ENCODE measurements at regions not wholly inside any gene's neighbourhood (a gene's known extent, or its start where the extent isn't known, plus 50 kb on each side); places are given as distances from the start of the nearest gene placed in this dataset.
"Not testable (repeated sequence)": the region's sequence is repeated elsewhere in the genome, so short reads cannot be mapped to it uniquely, and the experiment has no call there.

DNA sequence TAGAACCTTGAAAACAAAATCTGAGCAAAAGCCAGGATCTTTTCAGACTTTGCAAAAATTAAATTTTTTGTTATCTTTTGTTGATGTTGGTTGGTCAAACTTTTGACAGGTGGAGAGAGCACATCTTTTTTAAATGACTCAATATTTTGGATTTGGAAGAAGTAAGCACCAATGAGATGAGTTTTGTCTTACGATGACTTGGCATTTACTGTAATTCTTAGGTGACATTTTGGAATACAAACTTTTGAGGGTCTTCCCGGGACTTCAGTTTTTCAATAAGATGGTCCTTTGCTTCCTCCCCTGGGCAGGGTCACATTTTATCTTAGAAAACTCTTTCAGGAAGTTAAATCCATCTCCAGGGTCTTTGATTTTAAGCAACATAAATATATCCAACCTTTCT, 423.9 kb downstream of the HS3ST3B1 start:
- DNase-seq, result no peak
- intact Hi-C loops (cut with DNase I), result no loop called here
- Histone ChIP-seq H3K36me3 (no peaks in the 10 kb centered on the region), H3K27ac (no peak overlapping the region), H3K27me3 (no peaks in the 10 kb centered on the region), H3K4me1 (peaks cover 0 to 7% (median 0%) of the 10 kb centered on the region in 3 donors), H3K4me3 (no peak overlapping the region), H3K9me3 (peaks cover 0 to 4% (median 0%) of the 10 kb centered on the region in 3 donors)
- WGBS, 2 donors, result 77 to 91% methylated on average over 2 of the region's 2 CpGs
- TF ChIP-seq POLR2A (IDR thresholded peaks at IDR 0.05), result no peak
- TF ChIP-seq, protein P1, sequence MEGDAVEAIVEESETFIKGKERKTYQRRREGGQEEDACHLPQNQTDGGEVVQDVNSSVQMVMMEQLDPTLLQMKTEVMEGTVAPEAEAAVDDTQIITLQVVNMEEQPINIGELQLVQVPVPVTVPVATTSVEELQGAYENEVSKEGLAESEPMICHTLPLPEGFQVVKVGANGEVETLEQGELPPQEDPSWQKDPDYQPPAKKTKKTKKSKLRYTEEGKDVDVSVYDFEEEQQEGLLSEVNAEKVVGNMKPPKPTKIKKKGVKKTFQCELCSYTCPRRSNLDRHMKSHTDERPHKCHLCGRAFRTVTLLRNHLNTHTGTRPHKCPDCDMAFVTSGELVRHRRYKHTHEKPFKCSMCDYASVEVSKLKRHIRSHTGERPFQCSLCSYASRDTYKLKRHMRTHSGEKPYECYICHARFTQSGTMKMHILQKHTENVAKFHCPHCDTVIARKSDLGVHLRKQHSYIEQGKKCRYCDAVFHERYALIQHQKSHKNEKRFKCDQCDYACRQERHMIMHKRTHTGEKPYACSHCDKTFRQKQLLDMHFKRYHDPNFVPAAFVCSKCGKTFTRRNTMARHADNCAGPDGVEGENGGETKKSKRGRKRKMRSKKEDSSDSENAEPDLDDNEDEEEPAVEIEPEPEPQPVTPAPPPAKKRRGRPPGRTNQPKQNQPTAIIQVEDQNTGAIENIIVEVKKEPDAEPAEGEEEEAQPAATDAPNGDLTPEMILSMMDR (IDR thresholded peaks at IDR 0.05), result no peak

DNA sequence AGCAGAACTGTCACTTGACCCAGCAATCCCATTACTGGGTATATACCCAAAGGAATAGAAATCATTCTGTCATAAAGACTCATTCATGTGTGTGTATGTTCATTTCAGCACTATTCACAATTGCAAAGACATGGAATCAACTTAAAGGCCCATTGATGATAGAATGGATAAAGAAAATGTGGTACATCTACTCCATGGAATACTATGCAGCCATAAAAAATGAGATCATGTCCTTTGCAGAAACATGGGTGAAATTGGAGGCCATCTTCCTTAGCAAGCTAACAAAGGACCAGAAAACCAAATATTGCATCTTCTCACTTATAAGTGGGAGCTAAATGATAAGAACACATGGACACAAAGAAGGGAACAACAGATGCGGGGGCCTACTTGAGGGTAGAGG, 422.5 kb downstream of the HS3ST3B1 start:
- H3K4me1 ChIP-seq, result peaks cover 0 to 12% (median 0%) of the 10 kb centered on the region in 3 donors
- H3K4me3 ChIP-seq; H3K9me3 ChIP-seq; intact Hi-C loops (cut with DNase I); H3K36me3 ChIP-seq; H3K27ac ChIP-seq; H3K27me3 ChIP-seq; DNase-seq: not testable (repeated sequence)
- 92 to 94% methylated on average over 1 of the region's 1 CpG for WGBS, 2 donors

DNA sequence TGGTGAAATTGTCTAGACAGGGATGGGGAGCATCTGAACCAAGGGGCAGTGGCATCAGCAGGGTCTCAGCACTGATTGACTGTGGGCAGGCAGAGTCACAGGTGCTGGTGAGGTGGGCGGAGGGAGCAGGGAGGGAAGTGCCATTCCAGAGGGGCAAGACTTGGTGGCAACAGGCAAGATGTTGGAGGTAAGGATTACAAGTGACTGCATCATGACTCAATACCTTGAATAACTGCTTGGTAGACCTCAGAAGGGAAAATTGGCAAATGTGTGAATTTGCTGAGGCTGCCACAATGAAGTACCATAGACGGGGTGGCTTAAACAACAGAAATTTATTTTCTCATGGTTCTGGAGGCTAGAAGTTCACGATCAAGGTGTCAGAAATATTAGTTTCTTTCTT, 419.1 kb downstream of the HS3ST3B1 start:
- Histone ChIP-seq H3K4me1 (peaks cover 0 to 7% (median 0%) of the 10 kb centered on the region in 3 donors), H3K36me3 (no peaks in the 10 kb centered on the region), H3K9me3 (peaks cover 0 to 4% (median 0%) of the 10 kb centered on the region in 3 donors), H3K27ac (no peak overlapping the region), H3K27me3 (no peaks in the 10 kb centered on the region), H3K4me3 (no peak overlapping the region)
- 80 to 82% methylated on average over 3 of the region's 3 CpGs for WGBS, 2 donors
- no peak for DNase-seq
- TF ChIP-seq POLR2A (IDR thresholded peaks at IDR 0.05), result no peak
- TF ChIP-seq, protein P1 (IDR thresholded peaks at IDR 0.05), result no peak
- intact Hi-C loops (cut with DNase I), result no loop called here

DNA sequence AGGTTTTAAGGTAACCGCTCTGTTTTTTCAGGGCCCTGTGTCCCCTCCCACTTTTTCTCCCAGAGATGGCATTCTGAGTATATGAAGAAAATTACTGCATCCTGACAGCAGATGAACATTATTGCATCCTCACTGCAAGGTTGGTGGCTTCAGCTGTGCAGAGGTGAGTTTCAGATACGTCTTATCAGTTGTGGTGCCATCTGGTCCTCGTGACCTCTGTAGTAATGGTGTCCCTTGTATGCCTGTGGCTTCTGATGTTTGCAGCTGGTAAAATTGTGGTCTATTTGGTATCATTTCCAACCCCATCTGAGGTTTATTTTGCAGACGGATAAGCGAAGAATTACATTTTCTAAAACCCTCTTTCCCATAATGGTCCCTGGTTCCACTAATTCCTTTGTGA, 417.0 kb downstream of the HS3ST3B1 start:
- intact Hi-C loops (cut with DNase I), result no loop called here
- Histone ChIP-seq H3K4me1 (peaks cover 0 to 7% (median 0%) of the 10 kb centered on the region in 3 donors), H3K36me3 (no peaks in the 10 kb centered on the region), H3K27me3 (peaks cover 0 to 5% (median 0%) of the 10 kb centered on the region in 4 donors), H3K4me3 (no peak overlapping the region), H3K9me3 (no peaks in the 10 kb centered on the region), H3K27ac (no peak overlapping the region)
- no peak for DNase-seq
- WGBS, 2 donors, result 71 to 90% methylated on average over 5 of the region's 5 CpGs
- TF ChIP-seq, protein P1 (IDR thresholded peaks at IDR 0.05), result no peak
- TF ChIP-seq POLR2A (IDR thresholded peaks at IDR 0.05), result no peak

DNA sequence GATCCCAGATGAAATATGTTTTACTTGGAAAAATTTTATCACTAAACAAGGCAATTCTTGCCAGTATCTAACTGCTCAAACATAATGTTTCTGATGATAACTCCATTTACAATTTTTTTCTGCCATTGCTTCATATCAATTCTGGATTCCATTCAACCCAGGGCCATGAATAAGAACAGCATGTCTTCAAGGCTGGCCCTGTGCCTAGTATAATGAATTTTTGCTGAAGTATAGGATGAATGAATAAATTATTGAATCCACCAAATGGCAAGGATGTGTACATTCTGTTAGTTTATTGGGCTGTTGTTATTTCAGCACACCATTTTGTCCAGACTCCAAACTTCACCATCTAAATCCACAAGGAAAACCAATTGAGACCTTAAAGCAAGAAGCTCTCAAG, 414.7 kb downstream of the HS3ST3B1 start:
- no peak overlapping the region for H3K27ac ChIP-seq
- DNase-seq, result no peak
- no peaks in the 10 kb centered on the region for H3K36me3 ChIP-seq
- no peaks in the 10 kb centered on the region for H3K9me3 ChIP-seq
- no peak for TF ChIP-seq POLR2A (IDR thresholded peaks at IDR 0.05)
- TF ChIP-seq, protein P1 (IDR thresholded peaks at IDR 0.05), result no peak
- H3K27me3 ChIP-seq, result peaks cover 0 to 5% (median 0%) of the 10 kb centered on the region in 4 donors
- intact Hi-C loops (cut with DNase I), result no loop called here
- H3K4me1 ChIP-seq, result peaks cover 0 to 7% (median 0%) of the 10 kb centered on the region in 3 donors
- H3K4me3 ChIP-seq, result no peak overlapping the region

DNA sequence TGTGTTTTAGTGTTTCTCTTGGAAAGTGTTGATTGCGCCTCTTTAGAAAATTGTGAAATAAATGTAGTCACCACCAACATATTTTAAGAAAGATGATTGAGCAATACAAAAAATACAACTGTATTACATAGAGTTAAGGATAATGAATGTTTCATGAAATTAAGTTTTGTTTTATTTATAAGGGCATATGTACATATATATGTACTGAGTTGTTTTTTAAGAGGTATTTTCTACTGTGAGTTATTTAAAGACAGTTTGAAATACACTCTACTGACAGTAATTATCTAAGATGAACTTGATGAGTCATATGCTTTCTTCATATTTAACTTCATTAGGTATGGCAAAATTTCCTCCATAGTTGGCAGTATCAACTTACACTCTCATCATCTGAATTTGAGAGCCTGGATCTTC, 411.7 kb downstream of the HS3ST3B1 start:
- no peak overlapping the region for H3K27ac ChIP-seq
- intact Hi-C loops (cut with DNase I), result no loop called here

More for the DNA sequence above, 411.7 kb downstream of the HS3ST3B1 start:
- no peak overlapping the region for H3K4me3 ChIP-seq
- no peak for DNase-seq
- WGBS, 2 donors, result 71 to 74% methylated on average over 1 of the region's 1 CpG
- TF ChIP-seq, protein P1 (IDR thresholded peaks at IDR 0.05), result no peak
- no peak for TF ChIP-seq POLR2A (IDR thresholded peaks at IDR 0.05)
- H3K9me3 ChIP-seq, result no peaks in the 10 kb centered on the region
- H3K4me1 ChIP-seq, result no peaks in the 10 kb centered on the region
- no peaks in the 10 kb centered on the region for H3K36me3 ChIP-seq
- peaks cover 0 to 5% (median 0%) of the 10 kb centered on the region in 4 donors for H3K27me3 ChIP-seq
